ENCODE measurements at regions not wholly inside any gene's neighbourhood (a gene's known extent, or its start where the extent isn't known, plus 50 kb on each side); places are given as distances from the start of the nearest gene placed in this dataset.
"Not testable (repeated sequence)": the region's sequence is repeated elsewhere in the genome, so short reads cannot be mapped to it uniquely, and the experiment has no call there.

- DNase-seq (ENCODE audit: low spot score), result no peak
Measured at GRCh38 chr5:138702166-138703077, 50.8 kb upstream of the CTNNA1 start.

- DNase-seq (ENCODE audit: low spot score), result no peak
Measured at GRCh38 chr5:138701678-138702077, 51.5 kb upstream of the CTNNA1 start.

DNA sequence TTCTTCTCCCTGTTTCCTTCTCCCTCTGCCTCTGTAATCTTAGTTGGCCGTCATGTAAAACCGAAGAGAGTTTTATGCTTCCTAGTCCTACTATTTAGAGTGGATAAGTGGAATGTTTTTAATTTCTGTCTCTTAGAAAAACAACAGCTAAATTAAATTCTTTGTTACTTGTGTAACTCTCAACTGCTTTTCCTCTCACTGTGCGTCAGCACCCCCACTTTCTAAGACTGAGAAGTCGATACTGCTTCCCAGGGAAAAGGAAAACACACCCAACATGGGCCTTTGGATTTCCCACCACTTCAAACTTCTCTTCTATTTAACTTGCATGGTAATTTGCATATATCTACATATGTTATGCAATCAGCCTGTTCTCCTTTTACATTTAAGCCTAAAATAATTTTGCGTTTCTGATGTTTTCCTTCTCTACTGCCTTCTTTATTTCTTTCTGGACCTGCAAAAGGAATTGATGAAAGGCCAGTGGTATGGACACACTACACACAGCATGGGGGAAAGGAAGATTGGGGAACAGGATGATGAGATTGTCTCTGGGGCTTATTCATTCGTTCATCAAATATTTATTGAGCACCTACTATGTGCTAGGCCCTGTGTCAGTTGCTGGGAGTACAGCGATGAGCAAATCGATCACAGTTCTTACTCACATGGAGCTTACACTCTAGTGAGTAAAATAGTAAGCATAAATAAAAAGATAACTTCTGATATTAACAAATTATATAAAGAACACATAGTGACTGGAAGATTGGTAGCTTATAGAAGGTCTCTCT is 52.5 kb upstream of the CTNNA1 start:
- DNase-seq (ENCODE audit: low spot score), result no peak

DNA sequence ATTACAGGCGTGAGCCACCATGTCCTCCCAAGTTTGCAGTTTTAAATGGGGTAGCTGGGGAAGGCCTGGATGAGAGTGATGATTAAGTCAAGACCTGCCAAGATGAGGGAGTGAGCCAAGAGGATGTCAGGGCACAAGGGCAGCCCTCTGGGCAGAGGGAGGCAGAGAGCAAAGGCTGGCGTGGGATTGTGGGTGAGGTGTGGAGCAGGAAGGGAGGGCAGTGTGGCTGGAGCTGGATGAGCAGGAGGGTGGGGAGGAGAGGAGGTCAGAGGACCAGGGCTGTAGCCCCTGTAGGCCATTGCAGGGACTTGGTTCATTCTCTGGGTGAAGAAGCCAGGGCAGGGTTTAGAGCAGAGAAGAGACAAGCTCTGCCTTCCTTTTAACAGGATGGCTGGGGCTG is 53.7 kb upstream of the CTNNA1 start:
- DNase-seq (ENCODE audit: low spot score), result no peak

DNA sequence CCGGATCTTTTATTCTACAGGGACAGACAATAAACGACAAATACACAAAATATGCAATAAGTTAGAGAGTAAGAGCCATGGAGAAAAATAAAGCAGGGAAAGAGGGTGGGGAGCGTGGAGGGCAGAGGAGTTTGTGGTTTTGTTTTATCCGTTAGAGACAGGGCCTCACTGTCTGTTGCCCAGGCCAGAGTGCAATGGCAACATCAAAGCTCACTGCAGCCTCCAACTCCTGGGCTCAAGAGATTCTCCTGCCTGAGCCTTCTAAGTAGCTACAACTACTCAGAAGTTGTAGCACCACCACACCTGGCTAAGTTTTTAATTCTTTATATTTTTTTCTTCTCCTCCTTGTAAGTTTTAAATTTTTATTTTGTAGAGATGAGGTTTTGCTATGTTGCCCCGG is 54.5 kb upstream of the CTNNA1 start:
- no peak for DNase-seq (ENCODE audit: low spot score)

DNA sequence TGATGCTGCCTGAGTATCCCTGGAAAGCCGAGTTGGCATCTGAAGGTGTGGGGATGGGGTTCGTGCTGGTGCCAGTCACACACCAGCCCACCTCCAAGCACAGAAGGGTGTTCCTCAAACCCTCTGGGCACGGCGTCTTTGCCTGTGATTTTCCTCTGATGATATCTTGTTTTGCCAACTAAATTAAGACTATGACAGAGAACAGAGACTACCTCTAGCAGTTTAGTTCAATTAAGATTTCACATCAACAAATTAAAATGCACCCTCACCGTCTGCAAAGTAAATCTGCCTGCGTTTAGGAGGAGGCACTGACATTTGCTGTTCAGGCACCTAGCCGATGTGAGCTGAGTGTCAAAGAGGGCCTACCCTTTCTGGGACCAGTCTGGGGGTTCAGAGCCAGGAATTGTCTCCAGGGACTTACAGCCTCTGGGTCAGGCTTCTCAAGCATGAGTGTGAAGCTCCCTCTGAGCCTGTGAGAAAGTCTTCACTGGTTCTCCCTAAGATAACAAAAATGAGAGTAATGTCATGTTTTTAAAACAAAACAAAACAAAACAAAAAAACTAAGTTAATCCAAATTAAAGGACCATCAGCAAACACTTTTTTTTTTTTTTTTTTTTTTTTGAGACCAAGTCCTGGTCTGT is 55.4 kb upstream of the CTNNA1 start:
- DNase-seq (ENCODE audit: low spot score), result no peak

GRCh38 chr5:138696501-138696900 is 56.7 kb upstream of the CTNNA1 start:
- no peak for DNase-seq (ENCODE audit: low spot score)

GRCh38 chr5:138695781-138696180 is 57.4 kb upstream of the CTNNA1 start:
- DNase-seq (ENCODE audit: low spot score), result no peak

DNA sequence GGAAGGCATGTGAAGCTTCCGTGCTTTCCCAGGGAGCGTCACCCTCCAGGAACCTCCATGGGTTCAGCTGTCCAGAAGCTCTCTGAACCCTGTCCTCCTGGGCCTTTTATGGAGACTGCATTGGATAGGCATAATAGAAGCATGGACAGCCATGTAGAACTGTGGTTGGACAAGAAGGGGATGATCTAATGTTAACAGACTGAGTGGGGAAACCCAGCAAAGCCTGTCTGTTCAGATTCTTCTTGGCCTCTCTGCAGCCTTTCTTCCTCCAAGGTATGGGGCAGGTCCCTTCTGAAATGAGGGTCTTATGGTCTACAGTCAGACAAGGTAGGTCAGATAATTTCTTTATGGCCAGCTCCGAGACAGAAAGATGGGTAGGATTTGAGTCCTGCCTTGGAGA is 59.1 kb upstream of the CTNNA1 start:
- DNase-seq (ENCODE audit: low spot score), result no peak

GRCh38 chr5:138692370-138692769 is 60.9 kb upstream of the CTNNA1 start:
- no peak for DNase-seq (ENCODE audit: low spot score)

GRCh38 chr5:138686668-138687067 is 66.6 kb upstream of the CTNNA1 start:
- DNase-seq (ENCODE audit: low spot score), result no peak

- no peak for DNase-seq (ENCODE audit: low spot score)
Measured at GRCh38 chr5:138685193-138685745, 68.0 kb upstream of the CTNNA1 start.

DNA sequence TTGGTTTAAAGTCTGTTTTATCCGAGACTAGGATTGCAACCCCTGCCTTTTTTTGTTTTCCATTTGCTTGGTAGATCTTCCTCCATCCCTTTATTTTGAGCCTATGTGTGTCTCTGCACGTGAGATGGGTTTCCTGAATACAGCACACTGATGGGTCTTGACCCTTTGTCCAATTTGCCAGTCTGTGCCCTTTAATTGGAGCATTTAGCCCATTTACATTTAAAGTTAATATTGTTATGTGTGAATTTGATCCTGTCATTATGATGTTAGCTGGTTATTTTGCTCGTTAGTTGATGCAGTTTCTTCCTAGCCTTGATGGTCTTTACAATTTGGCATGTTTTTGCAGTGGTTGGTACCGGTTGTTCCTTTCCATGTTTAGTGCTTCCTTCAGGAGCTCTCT is 70.8 kb upstream of the CTNNA1 start:
- DNase-seq (ENCODE audit: low spot score), result not testable (repeated sequence)

GRCh38 chr5:138678826-138679225 is 74.4 kb upstream of the CTNNA1 start:
- DNase-seq (ENCODE audit: low spot score), result not testable (repeated sequence)

- no peak for DNase-seq (ENCODE audit: low spot score)
Measured at GRCh38 chr5:138677782-138678181, 75.4 kb upstream of the CTNNA1 start.

DNA sequence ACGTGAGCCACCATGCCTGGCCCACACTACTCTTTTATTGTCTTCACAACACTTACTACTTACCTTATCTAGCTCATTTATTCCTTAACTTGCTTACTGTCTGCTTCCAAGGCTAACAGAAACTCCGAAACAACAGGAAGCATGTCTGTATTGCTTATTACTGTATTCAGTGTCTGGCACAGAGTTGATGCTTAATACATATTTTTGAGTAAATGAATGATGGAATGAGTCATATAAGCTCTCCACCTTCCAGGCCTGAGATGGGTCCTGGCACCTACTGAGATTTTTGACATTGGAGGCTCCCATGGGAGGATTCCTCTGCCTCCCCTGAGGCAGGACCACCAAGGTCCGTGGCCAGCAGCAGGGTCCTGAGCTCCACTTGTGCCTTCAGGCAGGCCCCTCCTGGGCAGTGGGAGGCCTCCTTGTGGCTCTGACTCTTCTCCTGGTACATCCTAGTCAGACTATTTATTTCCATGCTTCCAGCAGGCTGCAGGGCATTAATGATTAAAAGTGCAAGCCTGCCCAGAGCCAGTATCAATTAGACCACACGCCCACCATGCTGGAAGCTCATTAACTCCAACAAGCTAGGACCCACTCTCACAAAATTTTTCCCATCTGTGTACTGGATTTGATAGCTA is 76.5 kb upstream of the CTNNA1 start:
- no peak for DNase-seq (ENCODE audit: low spot score)

- no peak for DNase-seq (ENCODE audit: low spot score)
Measured at GRCh38 chr5:138676002-138676401, 77.2 kb upstream of the CTNNA1 start.

DNA sequence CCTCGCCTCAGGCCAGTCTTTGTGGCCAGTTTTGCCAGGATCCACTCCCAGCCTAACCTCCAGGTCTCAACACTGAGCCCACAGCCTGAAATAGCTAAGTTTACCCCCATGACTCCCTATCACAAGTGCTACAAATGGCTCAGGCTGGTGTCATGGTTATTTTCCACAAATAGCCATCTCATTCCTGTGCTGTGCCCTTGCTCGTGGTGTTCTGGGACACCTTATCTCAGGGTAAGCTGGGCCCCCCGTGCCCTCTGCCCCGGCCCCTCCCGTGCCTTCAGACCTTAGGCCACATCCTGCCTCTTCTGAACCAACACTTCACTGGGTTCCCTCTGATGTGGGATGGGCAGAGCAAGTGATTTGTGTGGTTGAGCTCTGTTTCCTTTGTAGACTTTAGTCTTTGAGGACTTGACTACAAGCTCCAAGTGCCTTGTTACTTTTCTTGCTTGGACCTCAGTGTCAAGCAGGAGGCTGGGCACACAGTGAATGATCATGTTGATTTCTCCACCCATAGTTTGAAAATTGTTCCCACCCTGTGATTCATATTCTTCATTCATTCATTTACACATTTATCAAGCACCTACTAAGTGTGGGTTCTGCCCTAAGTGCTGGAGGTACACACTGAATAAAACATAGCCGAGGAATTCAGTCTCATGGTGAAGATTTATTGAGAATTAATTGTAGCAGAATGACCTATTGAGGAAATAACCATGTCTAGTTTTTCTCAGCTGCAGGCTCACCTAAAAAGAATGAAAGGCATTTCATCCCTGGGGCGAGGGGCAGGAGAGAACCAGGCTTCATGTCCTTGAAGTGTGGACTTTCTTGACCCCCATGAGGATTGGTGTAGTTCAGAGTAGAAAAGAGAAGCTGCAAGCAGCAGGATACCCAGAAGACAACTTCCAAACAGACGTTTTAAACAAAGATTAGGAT is 84.5 kb upstream of the CTNNA1 start:
- DNase-seq (ENCODE audit: low spot score), result no peak

DNA sequence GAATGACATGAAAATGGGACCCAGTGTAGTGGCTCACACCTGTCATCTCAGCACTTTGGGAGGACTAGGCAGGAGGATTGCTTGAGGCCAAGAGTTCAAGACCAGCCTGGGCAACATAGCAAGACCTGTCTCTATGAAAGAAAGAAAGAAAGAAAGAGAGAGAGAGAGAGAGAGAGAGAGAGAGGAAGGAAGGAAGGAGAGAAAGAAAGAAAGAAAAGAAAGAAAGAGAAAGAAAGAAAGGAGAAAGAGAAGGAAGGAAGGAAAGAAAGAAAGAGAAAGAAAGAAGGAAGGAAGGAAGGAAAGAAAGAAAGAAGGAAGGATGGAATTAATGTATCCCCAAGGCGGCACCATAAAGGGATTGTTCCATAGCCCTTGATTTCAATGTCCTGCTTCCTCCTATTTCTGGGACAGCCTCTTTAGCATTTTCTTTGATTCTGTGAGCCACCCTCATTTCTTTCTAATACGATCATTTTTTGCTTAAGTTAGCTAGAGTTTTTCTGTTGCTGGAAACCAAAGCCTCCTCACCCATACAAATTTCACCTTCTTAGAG is 85.4 kb upstream of the CTNNA1 start:
- DNase-seq (ENCODE audit: low spot score), result not testable (repeated sequence)

DNA sequence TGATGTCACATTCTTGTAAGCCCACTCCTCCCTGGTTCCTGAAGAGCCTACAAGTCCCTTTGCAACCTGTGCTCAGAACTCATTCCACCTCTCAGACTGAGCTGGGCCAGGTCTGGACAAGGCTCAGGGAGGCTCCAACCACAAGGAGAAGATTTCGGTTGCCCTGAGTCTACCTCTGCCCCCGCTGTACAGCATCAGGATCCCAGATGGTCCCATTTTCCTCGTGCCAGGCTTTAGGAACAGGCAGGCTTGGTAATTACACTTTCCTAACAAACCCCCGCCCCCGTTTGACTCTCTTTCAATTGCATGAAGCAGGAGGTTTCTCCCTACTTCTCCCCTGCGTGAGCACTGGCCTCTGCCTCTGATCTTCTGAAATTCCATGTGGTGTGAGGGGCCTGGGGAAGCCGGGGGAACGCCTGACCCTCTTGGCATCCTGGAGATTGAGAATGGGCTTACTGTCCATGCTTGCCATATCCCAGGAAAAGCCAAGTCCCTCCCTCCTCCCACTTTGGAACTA is 86.9 kb upstream of the CTNNA1 start:
- DNase-seq (ENCODE audit: low spot score), result no peak

Data from cerebellar cortex (tissue), 1 donor.